GM12874 (cell line): ENCODE measurements at regions not wholly inside any gene's neighbourhood (a gene's known extent, or its start where the extent isn't known, plus 50 kb on each side); places are given as distances from the start of the nearest gene placed in this dataset.

Experiments used
- CTCF ChIP-seq: IDR thresholded peaks from 2 replicates; pipeline ENCODE4 v1.5.1; 2011; ENCODE audit warnings: low read depth, mild to moderate bottlenecking, control low read depth, low read length, moderate library complexity; ENCODE audit not compliant: insufficient read depth

- no peak for TF ChIP-seq CTCF
Measured at GRCh38 chr14:21725250-21725649, 51.6 kb upstream of the OR4E1 start.

GRCh38 chr14:21724090-21724973 is 50.7 kb upstream of the OR4E1 start:
- TF ChIP-seq CTCF = no peak

- peak; percentile 56 for TF ChIP-seq CTCF
Measured at GRCh38 chr14:21723431-21724045, 49.9 kb upstream of the OR4E1 start.
